Smooth muscle cell (in vitro differentiated cells): ENCODE measurements at regions not wholly inside any gene's neighbourhood (a gene's known extent, or its start where the extent isn't known, plus 50 kb on each side); places are given as distances from the start of the nearest gene placed in this dataset.
A peak's percentile ranks its signal among the peaks of the same experiment; 100 is the strongest.

Source experiments
- DNase-seq: peaks from one replicate; lab custom pipeline; 2025; ENCODE audit not compliant: unreplicated experiment; lab: John Stamatoyannopoulos, UW
- H2AFZ ChIP-seq: fragments of 200-600 bp; sonication (generic); 2 replicates; pipeline ENCODE4 v1.6.0; 2016; ENCODE audit warnings: antibody characterized with exemption, low read depth, mild to moderate bottlenecking
- H3F3A ChIP-seq: fragments of 200-600 bp; sonication (generic); 2 replicates; pipeline ENCODE4 v1.6.0; 2017; ENCODE audit warnings: antibody characterized with exemption, low read depth
- H3K27ac ChIP-seq: fragments of 200-600 bp; sonication (generic); 2 replicates; pipeline ENCODE4 v1.5.1; 2016; ENCODE audit warnings: low read depth, mild to moderate bottlenecking
- H3K27me3 ChIP-seq: fragments of 200-600 bp; sonication (generic); 2 replicates; pipeline ENCODE4 v1.6.1; 2016; ENCODE audit warnings: low read depth, mild to moderate bottlenecking
- H3K36me3 ChIP-seq: fragments of 200-600 bp; sonication (generic); 2 replicates; pipeline ENCODE4 v1.5.1; 2016; ENCODE audit warnings: low read depth
- H3K4me1 ChIP-seq: fragments of 200-600 bp; sonication (generic); 2 replicates; pipeline ENCODE4 v1.5.1; 2016; ENCODE audit warnings: low read depth
- H3K4me2 ChIP-seq: fragments of 200-600 bp; sonication (generic); 2 replicates; pipeline ENCODE4 v1.6.0; 2016; ENCODE audit warnings: mild to moderate bottlenecking
- H3K4me3 ChIP-seq: fragments of 200-600 bp; sonication (generic); 2 replicates; pipeline ENCODE4 v1.5.1; 2016; ENCODE audit warnings: mild to moderate bottlenecking
- H3K79me2 ChIP-seq: fragments of 200-600 bp; sonication (generic); 2 replicates; pipeline ENCODE4 v1.6.0; 2016; ENCODE audit warnings: low read depth, mild to moderate bottlenecking
- H3K9ac ChIP-seq: fragments of 200-600 bp; sonication (generic); 2 replicates; pipeline ENCODE4 v1.6.0; 2016; ENCODE audit warnings: low read depth
- H3K9me3 ChIP-seq: fragments of 200-600 bp; sonication (generic); replicated peaks from 2 replicates; pipeline ENCODE4 v1.5.1; 2016; ENCODE audit warnings: low read depth
- H4K20me1 ChIP-seq: fragments of 200-600 bp; sonication (generic); 2 replicates; pipeline ENCODE4 v1.6.0; 2016; ENCODE audit warnings: low read depth
- CTCF ChIP-seq: fragments of 200-600 bp; sonication (generic); IDR thresholded peaks from 2 replicates; pipeline ENCODE4 v1.5.1; 2017; ENCODE audit warnings: borderline replicate concordance, mild to moderate bottlenecking, antibody characterized with exemption; ENCODE audit not compliant: insufficient read depth, poor library complexity, severe bottlenecking
- WGBS: methylation state at CpG from one replicate; pipeline ENCODE4 v1.1.7; 2016; ENCODE audit warnings: low lambda C conversion rate; 5-methylcytosine and 5-hydroxymethylcytosine counted together

- Histone ChIP-seq H3K4me2 (no peak overlapping the region), H3K4me3 (no peak overlapping the region), H3K36me3 (no peaks in the 10 kb centered on the region), H3K9ac (no peak overlapping the region), H3K9me3 (no peaks in the 10 kb centered on the region), H3K27ac (no peak overlapping the region), H3K4me1 (peaks cover 5% of the 10 kb centered on the region), H2AFZ (no peak overlapping the region), H3K27me3 (no peaks in the 10 kb centered on the region), H4K20me1 (no peaks in the 10 kb centered on the region), H3F3A (no peaks in the 10 kb centered on the region), H3K79me2 (no peaks in the 10 kb centered on the region)
- WGBS = 95% methylated on average over 19 of the region's 19 CpGs
- DNase-seq = no peak
- no peak for TF ChIP-seq CTCF
Observed at GRCh38 chr6:164039954-164040375, 625.4 kb downstream of the QKI start.

DNA sequence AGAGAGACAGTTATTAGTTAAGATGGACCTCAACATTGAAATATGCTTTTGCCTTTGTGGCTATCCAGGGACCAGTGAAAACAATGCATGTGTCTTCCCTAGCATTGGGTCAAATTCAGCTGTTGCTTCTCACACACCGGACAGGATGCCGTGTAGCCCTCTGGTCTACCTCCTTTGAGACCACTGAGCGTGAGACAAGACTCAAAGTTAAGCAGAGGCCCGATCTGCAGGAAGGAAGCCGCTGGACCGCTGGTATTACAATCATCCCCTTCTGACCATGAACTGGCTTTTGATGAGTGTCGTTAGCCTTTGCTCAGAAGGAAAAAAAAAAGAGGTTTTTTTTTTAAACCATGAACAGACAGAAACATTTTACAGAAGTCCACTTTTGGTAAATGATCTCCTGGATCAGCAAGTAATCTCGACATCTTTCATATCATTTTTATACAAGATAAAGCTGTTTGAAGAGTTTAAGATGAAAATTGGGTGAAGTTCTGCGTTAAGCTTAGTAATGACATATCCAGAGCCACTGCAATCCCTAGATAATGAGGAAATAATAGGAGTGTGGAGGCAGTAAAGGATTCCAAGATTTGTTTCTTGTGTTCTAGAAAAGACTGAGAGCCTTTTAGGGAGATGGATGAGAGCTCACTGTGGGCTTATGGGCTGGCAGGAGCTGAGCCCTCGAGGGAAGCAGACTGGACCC lies 622.8 kb downstream of the QKI start:
- Histone ChIP-seq H3K4me1 (peaks cover 5% of the 10 kb centered on the region), H3K4me2 (peak overlapping the region; percentile 54), H3K27ac (peak overlapping the region; percentile 85), H4K20me1 (no peaks in the 10 kb centered on the region), H3K9ac (peak overlapping the region; percentile 36), H3F3A (no peaks in the 10 kb centered on the region), H3K4me3 (no peak overlapping the region), H2AFZ (peak overlapping the region; percentile 60), H3K9me3 (no peaks in the 10 kb centered on the region), H3K36me3 (no peaks in the 10 kb centered on the region), H3K79me2 (no peaks in the 10 kb centered on the region), H3K27me3 (no peaks in the 10 kb centered on the region)
- TF ChIP-seq CTCF = no peak
- 44% methylated on average over 10 of the region's 10 CpGs for WGBS
- DNase-seq = no peak

GRCh38 chr6:164035900-164036485 lies 621.5 kb downstream of the QKI start:
- Histone ChIP-seq H3K36me3 (no peaks in the 10 kb centered on the region), H3K9me3 (no peaks in the 10 kb centered on the region), H3K27ac (peak overlapping the region; percentile 85), H3K79me2 (no peaks in the 10 kb centered on the region), H4K20me1 (no peaks in the 10 kb centered on the region), H3F3A (no peaks in the 10 kb centered on the region), H3K9ac (peak overlapping the region; percentile 36), H3K4me2 (peak overlapping the region; percentile 39), H3K4me3 (no peak overlapping the region), H2AFZ (no peak overlapping the region), H3K27me3 (no peaks in the 10 kb centered on the region), H3K4me1 (peaks cover 5% of the 10 kb centered on the region)
- no peak for TF ChIP-seq CTCF
- 56% methylated on average over 6 of the region's 6 CpGs for WGBS
- DNase-seq = no peak
